Peyer's patch (tissue), 4 donors: ENCODE measurements at regions not wholly inside any gene's neighbourhood (a gene's known extent, or its start where the extent isn't known, plus 50 kb on each side); places are given as distances from the start of the nearest gene placed in this dataset.

ENCODE experiments used
- DNase-seq, 3 donors: peaks; one replicate each; pipeline ENCODE4 v3.0.0-alpha.2; 2017 to 2019
- H3K27ac ChIP-seq, 4 donors: fragments of 200-600 bp; sonication (generic); one replicate each; pipeline ENCODE4 v1.5.1; 2016 to 2019
- H3K27me3 ChIP-seq, 2 donors: fragments of 200-600 bp; sonication (generic); one replicate each; pipeline ENCODE4 v1.5.1; 2019
- H3K36me3 ChIP-seq, 3 donors: fragments of 200-600 bp; sonication (generic); one replicate each; pipeline ENCODE4 v1.5.1; 2016 to 2019
- H3K4me1 ChIP-seq, 4 donors: fragments of 200-600 bp; sonication (generic); one replicate each; pipeline ENCODE4 v1.5.1; 2016 to 2019
- H3K4me3 ChIP-seq, 4 donors: fragments of 200-600 bp; sonication (generic); 1 replicate in 3 of 4; 2 replicates in 1 of 4; pipeline ENCODE4 v1.5.1; 2016 to 2019; ENCODE audit warnings: mild to moderate bottlenecking in 1 of 4
- H3K9me3 ChIP-seq, 4 donors: fragments of 200-600 bp; sonication (generic); one replicate each; pipeline ENCODE4 v1.5.1; 2016 to 2019; ENCODE audit warnings: mild to moderate bottlenecking in 1 of 4
- CTCF ChIP-seq, 6 experiments: fragments of 450-650 bp in 4 of 6; fragments of 200-600 bp in 2 of 6; sonication (generic) in 1 of 6; IDR thresholded peaks; one replicate each; pipeline ENCODE4 v1.5.1; 2017 to 2019; ENCODE audit warnings: antibody characterized with exemption in 6 of 6, mild to moderate bottlenecking in 3 of 6, moderate library complexity in 1 of 6
- POLR2A ChIP-seq, 2 donors: fragments of 450-650 bp; IDR thresholded peaks; one replicate each; pipeline ENCODE4 v1.5.1; 2017; ENCODE audit warnings: antibody characterized with exemption in 2 of 2, mild to moderate bottlenecking in 2 of 2, moderate library complexity in 2 of 2

- Histone ChIP-seq H3K4me1 (no peaks in the 10 kb centered on the region), H3K27me3 (no peaks in the 10 kb centered on the region), H3K27ac (no peak overlapping the region), H3K9me3 (no peaks in the 10 kb centered on the region), H3K4me3 (no peak overlapping the region), H3K36me3 (no peaks in the 10 kb centered on the region)
- no peak for DNase-seq
- TF ChIP-seq CTCF (IDR thresholded peaks at IDR 0.05): no peak
Measured at GRCh38 chr12:97131220-97131981, 224.3 kb downstream of the NEDD1 start.

DNA sequence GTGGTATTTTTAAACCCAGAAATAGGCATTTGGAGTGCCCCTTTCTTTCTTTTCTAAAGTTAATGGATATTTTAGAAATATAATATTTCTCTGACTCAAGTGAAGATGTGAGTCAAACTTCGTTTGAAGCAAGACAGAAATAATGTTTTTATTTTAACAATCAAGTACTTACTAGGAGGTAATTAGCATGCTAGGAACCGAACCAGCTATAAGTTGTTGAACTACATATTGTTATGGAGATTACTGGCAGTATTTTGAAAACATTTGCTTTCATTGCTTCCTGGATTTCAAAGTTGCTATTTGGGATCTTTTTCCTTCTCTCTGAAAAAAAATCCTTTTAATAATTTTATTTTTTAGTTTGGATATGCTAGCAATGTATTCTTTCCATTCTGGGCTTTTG is 225.2 kb downstream of the NEDD1 start:
- H3K36me3 ChIP-seq: no peaks in the 10 kb centered on the region
- no peaks in the 10 kb centered on the region for H3K27me3 ChIP-seq
- no peak overlapping the region for H3K4me3 ChIP-seq
- no peaks in the 10 kb centered on the region for H3K9me3 ChIP-seq
- TF ChIP-seq POLR2A (IDR thresholded peaks at IDR 0.05): no peak
- no peak for TF ChIP-seq CTCF (IDR thresholded peaks at IDR 0.05)
- no peak for DNase-seq
- H3K4me1 ChIP-seq: no peaks in the 10 kb centered on the region
- H3K27ac ChIP-seq: no peak overlapping the region

DNA sequence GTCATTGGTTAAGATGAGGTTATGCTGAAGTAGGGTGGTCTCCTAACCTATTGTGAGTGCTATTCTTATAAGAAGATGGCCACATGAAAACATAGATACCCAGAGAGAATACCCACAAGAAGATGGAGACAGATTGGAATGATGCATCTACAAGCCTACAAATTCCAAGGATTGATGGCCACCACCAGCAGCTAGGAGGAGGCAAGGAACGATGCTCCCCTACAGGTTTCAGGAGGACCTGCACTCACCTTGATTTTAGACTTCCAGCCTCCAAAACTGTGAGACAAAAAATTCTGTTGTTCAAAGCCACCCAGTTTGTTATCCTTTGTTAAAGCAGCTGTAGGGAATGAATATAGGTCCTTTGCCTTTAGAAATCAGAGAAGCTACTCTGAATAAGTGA is 227.4 kb downstream of the NEDD1 start:
- Histone ChIP-seq H3K4me1 (no peaks in the 10 kb centered on the region), H3K27me3 (no peaks in the 10 kb centered on the region), H3K4me3 (no peak overlapping the region), H3K27ac (no peak overlapping the region), H3K36me3 (no peaks in the 10 kb centered on the region), H3K9me3 (no peaks in the 10 kb centered on the region)
- no peak for TF ChIP-seq POLR2A (IDR thresholded peaks at IDR 0.05)
- TF ChIP-seq CTCF (IDR thresholded peaks at IDR 0.05): no peak
- no peak for DNase-seq

DNA sequence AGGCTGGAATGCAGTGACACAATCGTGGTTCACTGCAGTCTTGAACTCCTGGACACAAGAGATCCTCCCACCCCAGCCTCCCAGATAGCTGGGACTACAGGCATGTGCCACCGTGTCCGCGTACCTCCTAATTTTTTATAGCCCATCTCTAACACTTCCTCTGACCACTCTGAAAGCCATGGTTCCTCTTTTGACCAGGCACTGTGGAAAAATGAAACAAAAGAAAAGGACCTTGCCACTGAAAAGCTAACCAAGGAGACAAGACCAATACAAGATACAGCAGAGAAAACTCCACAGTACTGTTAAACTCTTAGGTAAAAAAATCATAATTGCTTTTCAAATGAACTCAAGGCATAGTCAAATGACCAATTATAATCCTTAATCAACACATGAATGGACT is 233.3 kb downstream of the NEDD1 start:
- H3K27ac ChIP-seq: no peak overlapping the region
- no peaks in the 10 kb centered on the region for H3K27me3 ChIP-seq
- DNase-seq: no peak
- no peak overlapping the region for H3K4me3 ChIP-seq
- no peaks in the 10 kb centered on the region for H3K9me3 ChIP-seq
- H3K36me3 ChIP-seq: no peaks in the 10 kb centered on the region
- H3K4me1 ChIP-seq: no peaks in the 10 kb centered on the region
- TF ChIP-seq CTCF (IDR thresholded peaks at IDR 0.05): no peak
- no peak for TF ChIP-seq POLR2A (IDR thresholded peaks at IDR 0.05)

DNA sequence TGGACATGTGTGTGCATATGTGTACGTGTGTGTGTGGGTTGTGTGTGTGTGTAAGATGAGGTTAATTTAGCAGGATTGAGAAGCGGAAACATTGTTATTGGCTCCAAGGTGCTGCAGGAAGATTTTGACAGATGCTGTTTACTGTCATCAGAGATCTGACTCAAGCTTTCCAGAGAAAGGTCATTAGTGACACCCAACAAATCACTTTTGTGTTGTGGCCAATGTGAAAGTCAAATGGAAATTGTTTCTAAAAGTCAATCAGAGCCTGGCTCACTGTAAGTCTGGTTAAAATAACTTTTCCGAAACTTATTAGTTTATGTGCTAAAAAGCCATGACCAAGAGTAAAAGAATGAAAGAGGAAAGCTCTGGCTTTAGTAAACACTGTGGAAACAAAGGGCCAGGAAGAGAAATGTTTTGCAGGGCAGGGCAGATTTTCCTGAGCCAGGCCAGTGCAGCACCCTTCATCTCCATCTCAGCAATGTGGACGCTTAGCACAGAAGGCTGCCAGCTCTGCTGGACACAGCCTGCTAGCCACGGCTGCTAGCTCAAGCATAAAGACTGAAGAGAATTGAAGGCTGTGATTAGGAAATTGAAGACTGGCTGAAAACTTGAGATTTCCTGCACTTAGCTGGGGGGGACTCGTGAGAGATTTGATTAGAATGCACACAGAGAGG is 235.8 kb downstream of the NEDD1 start:
- no peak for DNase-seq
- TF ChIP-seq POLR2A (IDR thresholded peaks at IDR 0.05): no peak
- Histone ChIP-seq H3K4me1 (no peaks in the 10 kb centered on the region), H3K4me3 (no peak overlapping the region), H3K27ac (no peak overlapping the region), H3K9me3 (no peaks in the 10 kb centered on the region), H3K27me3 (no peaks in the 10 kb centered on the region), H3K36me3 (no peaks in the 10 kb centered on the region)

DNA sequence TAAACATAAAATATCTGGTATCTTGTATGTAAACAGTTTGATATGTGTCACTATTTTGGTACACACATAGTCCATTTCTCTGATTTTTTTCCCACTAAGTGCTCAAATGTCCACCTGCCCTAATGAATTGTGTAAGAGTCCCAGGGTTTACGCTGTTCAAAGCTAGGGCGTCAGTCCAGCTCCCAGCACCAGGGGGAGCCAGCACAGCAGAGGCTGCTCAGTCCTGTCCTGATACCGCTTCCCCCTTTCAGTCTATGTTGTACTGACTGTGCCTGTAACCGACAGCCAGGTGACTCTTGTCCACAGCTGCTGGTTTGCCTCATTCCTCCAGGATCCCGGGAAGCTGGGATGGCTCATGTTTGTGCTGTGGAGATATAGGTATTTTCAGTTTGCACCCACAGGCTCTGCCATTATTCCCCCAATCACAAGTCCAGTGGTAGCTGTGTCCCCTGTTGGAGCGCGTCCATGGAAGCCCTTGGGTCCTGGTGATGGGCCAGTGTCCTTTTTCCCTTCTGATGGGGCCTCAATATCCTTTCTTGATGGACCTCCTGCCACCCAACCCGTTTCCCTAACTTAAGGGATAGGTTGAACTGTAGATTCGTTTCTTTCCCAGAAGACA is 242.0 kb downstream of the NEDD1 start:
- Histone ChIP-seq H3K27me3 (no peaks in the 10 kb centered on the region), H3K4me3 (no peak overlapping the region), H3K9me3 (no peaks in the 10 kb centered on the region), H3K4me1 (no peaks in the 10 kb centered on the region), H3K27ac (no peak overlapping the region), H3K36me3 (no peaks in the 10 kb centered on the region)
- TF ChIP-seq POLR2A (IDR thresholded peaks at IDR 0.05) (no peak), CTCF (IDR thresholded peaks at IDR 0.05) (peak in 5 of 6 experiments; percentile 29 to 60 (median 46))
- DNase-seq: peak; percentile 47 to 74 (median 55)
